ENCODE measurements at regions not wholly inside any gene's neighbourhood (a gene's known extent, or its start where the extent isn't known, plus 50 kb on each side); places are given as distances from the start of the nearest gene placed in this dataset.

DNA sequence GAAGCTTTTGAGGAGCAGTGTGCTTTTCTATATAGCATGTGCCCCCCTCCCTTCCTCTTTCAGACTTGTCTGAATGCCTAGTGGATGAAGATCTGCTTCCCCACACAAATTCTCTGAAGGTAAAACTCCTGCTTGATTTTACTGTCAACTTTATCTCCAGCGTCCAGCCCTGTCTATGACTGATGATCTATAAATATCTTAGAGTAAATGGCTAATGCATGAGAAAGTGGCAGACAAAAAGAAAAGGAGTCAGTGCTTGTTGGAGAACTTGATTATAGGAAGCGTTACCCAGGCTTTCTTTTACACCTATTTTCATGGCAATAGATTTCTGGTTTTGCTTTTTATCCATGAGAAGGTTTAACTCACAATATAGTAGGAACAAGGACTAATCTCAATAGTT is 168.3 kb upstream of the HS3ST1 start:
- no peak for TF ChIP-seq EP300 (IDR thresholded peaks at IDR 0.05)
- TF ChIP-seq, protein P1, sequence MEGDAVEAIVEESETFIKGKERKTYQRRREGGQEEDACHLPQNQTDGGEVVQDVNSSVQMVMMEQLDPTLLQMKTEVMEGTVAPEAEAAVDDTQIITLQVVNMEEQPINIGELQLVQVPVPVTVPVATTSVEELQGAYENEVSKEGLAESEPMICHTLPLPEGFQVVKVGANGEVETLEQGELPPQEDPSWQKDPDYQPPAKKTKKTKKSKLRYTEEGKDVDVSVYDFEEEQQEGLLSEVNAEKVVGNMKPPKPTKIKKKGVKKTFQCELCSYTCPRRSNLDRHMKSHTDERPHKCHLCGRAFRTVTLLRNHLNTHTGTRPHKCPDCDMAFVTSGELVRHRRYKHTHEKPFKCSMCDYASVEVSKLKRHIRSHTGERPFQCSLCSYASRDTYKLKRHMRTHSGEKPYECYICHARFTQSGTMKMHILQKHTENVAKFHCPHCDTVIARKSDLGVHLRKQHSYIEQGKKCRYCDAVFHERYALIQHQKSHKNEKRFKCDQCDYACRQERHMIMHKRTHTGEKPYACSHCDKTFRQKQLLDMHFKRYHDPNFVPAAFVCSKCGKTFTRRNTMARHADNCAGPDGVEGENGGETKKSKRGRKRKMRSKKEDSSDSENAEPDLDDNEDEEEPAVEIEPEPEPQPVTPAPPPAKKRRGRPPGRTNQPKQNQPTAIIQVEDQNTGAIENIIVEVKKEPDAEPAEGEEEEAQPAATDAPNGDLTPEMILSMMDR (IDR thresholded peaks at IDR 0.05) = no peak
- TF ChIP-seq POLR2AphosphoS5 (IDR thresholded peaks at IDR 0.05) = no peak
- no peak for TF ChIP-seq POLR2A (IDR thresholded peaks at IDR 0.05)
- 74 to 81% methylated on average over 2 of the region's 2 CpGs for WGBS, 2 donors
- no peaks in the 10 kb centered on the region for H3K4me1 ChIP-seq
- H3K9me3 ChIP-seq = no peaks in the 10 kb centered on the region
- no peak for DNase-seq
- no peaks in the 10 kb centered on the region for H3K27me3 ChIP-seq
- no peak for ATAC-seq (ENCODE audit: low FRiP score in 2 of 2)
- H3K4me3 ChIP-seq = no peak overlapping the region
- no peak overlapping the region for H3K27ac ChIP-seq
- no peaks in the 10 kb centered on the region for H3K36me3 ChIP-seq

DNA sequence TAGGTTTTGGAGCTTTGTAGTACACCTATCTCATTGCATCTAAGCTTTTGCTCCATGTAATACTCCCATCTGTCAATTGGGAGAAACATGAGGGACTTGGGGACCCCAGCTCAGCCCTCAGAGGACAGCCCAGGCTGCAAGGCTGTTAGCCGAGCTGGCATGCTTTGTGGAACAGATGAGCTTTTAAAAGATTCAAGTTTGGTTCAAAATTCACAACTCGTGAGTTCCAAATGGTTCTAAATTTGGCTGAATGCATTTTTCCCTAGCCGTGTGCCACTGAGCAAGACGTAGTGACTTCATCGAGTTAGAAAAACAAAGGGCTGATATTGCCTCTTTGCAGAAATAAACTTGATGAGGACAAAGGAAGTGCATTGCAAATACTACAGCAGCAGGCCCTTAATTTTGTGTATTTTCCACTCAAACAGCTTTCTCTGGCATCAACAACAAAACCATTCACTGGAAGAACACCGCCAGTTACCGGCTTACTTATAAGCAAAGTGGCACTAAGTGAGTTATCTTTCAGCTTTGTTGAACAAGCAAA is 165.0 kb upstream of the HS3ST1 start:
- H3K36me3 ChIP-seq = no peaks in the 10 kb centered on the region
- WGBS, 2 donors = 64 to 74% methylated on average over 7 of the region's 7 CpGs
- no peaks in the 10 kb centered on the region for H3K4me1 ChIP-seq
- H3K9me3 ChIP-seq = no peaks in the 10 kb centered on the region
- H3K27me3 ChIP-seq = no peaks in the 10 kb centered on the region
- H3K4me3 ChIP-seq = no peak overlapping the region
- no peak overlapping the region for H3K27ac ChIP-seq
- TF ChIP-seq POLR2A (IDR thresholded peaks at IDR 0.05) (no peak), EP300 (IDR thresholded peaks at IDR 0.05) (no peak), POLR2AphosphoS5 (IDR thresholded peaks at IDR 0.05) (no peak)
- TF ChIP-seq, protein P1 (IDR thresholded peaks at IDR 0.05) = no peak
- DNase-seq (no peak), ATAC-seq (ENCODE audit: low FRiP score in 2 of 2) (no peak)

DNA sequence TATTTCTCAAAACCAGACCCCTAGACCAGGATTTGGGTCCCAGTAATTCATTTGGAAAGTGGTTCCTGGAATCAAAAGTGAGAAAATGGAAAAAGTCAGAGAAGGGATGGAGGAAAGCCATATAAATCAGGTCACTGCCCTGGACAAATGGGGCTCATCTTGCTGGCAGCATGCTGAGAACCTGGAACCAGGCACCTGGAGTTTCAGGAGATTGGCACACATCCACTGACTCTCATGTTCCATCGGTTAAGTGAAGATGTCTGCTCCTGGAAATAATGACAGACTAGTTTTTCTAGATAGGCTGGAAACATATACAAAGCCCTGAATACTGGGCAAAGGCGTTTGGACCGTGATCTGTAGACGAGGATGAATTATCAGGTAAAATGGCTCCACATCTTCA is 163.6 kb upstream of the HS3ST1 start:
- no peaks in the 10 kb centered on the region for H3K4me1 ChIP-seq
- H3K36me3 ChIP-seq = no peaks in the 10 kb centered on the region
- no peaks in the 10 kb centered on the region for H3K27me3 ChIP-seq
- TF ChIP-seq POLR2A (IDR thresholded peaks at IDR 0.05) (no peak), POLR2AphosphoS5 (IDR thresholded peaks at IDR 0.05) (no peak), EP300 (IDR thresholded peaks at IDR 0.05) (no peak)
- TF ChIP-seq, protein P1 (IDR thresholded peaks at IDR 0.05) = no peak
- H3K27ac ChIP-seq = no peak overlapping the region
- 85 to 96% methylated on average over 4 of the region's 4 CpGs for WGBS, 2 donors
- H3K4me3 ChIP-seq = no peak overlapping the region
- ATAC-seq (ENCODE audit: low FRiP score in 2 of 2) (no peak), DNase-seq (no peak)
- no peaks in the 10 kb centered on the region for H3K9me3 ChIP-seq

DNA sequence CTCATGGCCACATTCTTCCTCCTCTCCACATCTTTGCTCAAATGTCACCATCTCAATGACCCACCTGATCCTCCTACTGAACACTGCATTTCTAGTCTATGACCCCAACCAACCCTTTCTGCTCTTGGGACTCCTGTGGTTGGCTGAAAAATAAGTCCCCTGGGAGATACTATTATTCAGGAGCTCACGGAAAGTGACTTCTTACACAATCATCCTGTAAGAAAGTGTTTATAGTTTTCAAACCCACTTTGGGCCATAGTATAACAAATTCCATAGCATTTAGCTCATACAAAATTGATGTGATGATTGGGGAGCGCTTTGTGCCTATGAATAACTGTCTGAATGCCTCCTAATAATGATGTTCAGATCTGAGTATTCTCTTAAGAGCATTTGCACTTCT is 161.4 kb upstream of the HS3ST1 start:
- no peaks in the 10 kb centered on the region for H3K36me3 ChIP-seq
- DNase-seq (no peak), ATAC-seq (ENCODE audit: low FRiP score in 2 of 2) (no peak)
- H3K4me1 ChIP-seq = no peaks in the 10 kb centered on the region
- H3K27me3 ChIP-seq = no peaks in the 10 kb centered on the region
- TF ChIP-seq EP300 (IDR thresholded peaks at IDR 0.05) (no peak), POLR2A (IDR thresholded peaks at IDR 0.05) (no peak), POLR2AphosphoS5 (IDR thresholded peaks at IDR 0.05) (no peak)
- TF ChIP-seq, protein P1 (IDR thresholded peaks at IDR 0.05) = no peak
- H3K9me3 ChIP-seq = no peaks in the 10 kb centered on the region
- no peak overlapping the region for H3K4me3 ChIP-seq
- 46 to 86% methylated on average over 2 of the region's 2 CpGs for WGBS, 2 donors
- H3K27ac ChIP-seq = no peak overlapping the region

DNA sequence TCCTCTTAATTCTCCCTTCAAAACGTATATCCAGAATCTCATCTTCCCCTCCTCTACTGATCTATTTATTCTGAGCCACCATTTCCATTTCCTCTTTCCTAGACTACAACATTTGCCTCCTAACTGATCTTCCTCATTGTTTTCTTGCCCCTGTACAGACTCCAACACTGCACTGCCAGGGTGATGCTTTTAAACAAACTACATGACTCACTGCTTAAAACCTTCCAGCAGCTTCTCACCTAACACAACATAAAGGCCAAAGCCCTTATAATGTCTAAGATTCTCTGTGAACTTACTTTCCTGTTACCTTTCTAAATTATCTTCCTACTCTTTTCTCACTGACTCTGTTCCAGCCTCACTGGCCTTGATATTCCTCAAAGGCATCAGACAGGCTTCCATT is 161.0 kb upstream of the HS3ST1 start:
- no peak for ATAC-seq (ENCODE audit: low FRiP score in 2 of 2)
- Histone ChIP-seq H3K9me3 (no peaks in the 10 kb centered on the region), H3K27ac (no peak overlapping the region), H3K36me3 (no peaks in the 10 kb centered on the region), H3K4me1 (no peaks in the 10 kb centered on the region), H3K27me3 (no peaks in the 10 kb centered on the region), H3K4me3 (no peak overlapping the region)
- 37 to 62% methylated on average over 1 of the region's 1 CpG for WGBS, 2 donors
- no peak for DNase-seq
- TF ChIP-seq, protein P1 (IDR thresholded peaks at IDR 0.05) = no peak
- no peak for TF ChIP-seq POLR2AphosphoS5 (IDR thresholded peaks at IDR 0.05)
- TF ChIP-seq EP300 (IDR thresholded peaks at IDR 0.05) = no peak
- TF ChIP-seq POLR2A (IDR thresholded peaks at IDR 0.05) = no peak
